ENCODE measurements at regions not wholly inside any gene's neighbourhood (a gene's known extent, or its start where the extent isn't known, plus 50 kb on each side); places are given as distances from the start of the nearest gene placed in this dataset.
"Not testable (repeated sequence)": the region's sequence is repeated elsewhere in the genome, so short reads cannot be mapped to it uniquely, and the experiment has no call there.

DNA sequence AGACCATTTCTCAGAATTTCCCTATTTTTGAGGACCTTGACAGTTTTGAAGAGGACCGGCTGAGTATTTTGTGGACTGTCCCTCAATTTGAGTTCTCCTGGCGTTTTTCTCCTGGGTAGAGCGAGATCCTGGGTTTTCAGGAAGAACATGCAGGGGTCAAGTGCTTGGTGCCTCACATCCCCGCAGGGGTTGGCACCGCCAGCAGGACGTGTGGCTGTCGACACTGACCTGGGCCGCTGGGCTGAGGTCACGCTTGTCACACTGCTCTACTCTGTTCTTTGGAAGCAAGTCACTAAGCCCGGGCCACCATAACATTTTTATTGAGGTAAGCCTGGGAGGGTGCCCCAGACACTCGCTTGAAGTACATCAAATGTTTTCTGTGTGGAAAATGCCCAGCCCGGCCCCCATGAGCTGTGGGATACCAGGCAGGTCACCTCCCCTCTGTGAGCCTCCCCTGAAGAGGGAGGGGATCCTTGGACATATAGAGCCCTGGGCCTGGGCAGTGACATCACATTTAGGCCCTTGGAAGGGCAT, 112.0 kb downstream of the NPIPB11 start:
- not testable (repeated sequence) for DNase-seq

DNA sequence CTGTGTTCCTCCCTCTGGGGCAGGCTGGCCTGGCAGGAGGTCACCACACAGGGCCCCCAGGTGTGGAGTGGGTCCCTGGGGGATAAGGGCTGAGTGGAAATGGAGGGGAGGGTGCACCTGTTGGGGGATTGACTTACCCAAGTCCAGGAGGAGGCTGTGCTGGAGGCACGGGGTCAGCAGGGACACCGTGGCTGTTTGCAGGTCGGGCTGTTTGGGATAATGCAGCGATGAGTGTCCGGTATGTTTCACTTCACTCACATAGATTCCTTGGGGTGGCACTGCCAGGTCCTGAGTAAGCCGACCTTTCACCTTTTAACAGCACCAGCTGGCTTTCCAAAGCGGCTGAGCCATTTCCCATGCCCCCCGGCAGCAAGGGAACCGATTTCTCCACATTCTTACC, 113.0 kb downstream of the NPIPB11 start:
- DNase-seq = not testable (repeated sequence)

DNA sequence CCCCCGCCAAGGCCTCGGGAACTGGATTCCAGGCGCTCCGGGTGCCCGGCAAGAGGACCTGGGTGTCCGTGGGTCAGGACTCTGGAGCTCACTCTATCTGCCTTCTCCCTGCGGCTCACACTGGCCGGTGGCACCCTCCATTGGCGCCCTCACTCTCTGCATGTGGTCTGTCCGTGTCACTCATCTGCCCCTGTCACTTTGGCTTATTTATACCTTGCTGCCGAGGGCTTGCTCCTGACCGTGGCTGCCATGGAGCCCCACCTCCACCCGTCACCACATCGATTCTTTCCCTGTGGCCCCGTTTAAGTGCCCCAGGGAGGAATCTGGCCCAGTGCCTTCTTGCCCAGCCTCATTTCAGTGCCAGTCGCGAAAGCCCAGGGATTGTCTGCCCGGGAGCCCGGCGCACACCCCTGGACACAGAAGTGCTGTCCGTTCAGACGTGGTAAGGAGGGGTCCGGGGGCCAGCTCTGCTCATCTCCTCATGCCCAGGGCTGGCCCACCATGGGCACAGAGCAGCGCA, 113.5 kb downstream of the NPIPB11 start:
- not testable (repeated sequence) for DNase-seq

DNA sequence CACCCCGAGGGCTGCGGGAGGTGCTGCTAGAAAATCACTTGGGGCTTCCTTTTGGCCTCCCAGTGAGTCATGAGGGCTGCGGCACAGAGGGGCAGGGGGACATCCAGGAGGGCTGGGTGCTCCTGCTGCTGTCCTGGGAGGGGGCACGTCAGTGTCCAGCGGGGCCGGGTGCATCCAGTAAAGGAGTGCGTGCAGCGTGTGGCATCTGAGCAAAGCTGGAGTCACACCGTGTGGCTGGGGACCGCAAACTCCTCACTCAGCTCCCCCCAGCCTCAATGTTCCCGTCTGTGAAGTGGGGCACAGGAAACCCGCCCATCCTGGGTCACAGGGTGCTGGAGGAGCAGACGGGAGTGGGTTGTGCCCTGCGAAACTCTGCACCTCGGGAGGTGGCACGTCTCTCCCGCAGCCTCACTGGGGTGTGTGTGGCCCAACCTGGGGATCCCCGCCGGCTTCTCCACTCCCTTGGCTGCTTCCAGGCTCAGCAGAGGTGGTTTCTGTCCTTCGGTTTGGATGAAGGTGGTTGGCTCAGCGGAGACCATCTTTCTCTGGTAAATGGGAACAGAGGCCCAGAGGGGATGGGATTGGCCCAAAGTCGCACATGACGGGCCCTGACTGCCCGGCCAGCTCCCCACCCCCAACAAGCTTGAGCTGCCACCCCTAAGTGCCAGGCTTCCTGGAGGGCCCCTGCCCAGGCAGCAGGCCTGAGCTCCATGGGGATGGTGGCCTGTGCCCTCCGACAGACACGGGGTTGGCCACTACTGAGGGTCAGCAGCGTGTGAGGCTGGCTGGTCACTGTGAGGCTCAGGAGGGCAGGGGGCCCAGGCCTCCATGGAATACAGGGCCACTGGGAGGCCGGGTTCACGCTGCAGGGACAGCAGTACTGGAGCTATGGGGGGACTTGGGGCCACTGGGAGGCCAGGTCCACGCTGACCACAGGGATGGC, 114.9 kb downstream of the NPIPB11 start:
- DNase-seq = not testable (repeated sequence)

DNA sequence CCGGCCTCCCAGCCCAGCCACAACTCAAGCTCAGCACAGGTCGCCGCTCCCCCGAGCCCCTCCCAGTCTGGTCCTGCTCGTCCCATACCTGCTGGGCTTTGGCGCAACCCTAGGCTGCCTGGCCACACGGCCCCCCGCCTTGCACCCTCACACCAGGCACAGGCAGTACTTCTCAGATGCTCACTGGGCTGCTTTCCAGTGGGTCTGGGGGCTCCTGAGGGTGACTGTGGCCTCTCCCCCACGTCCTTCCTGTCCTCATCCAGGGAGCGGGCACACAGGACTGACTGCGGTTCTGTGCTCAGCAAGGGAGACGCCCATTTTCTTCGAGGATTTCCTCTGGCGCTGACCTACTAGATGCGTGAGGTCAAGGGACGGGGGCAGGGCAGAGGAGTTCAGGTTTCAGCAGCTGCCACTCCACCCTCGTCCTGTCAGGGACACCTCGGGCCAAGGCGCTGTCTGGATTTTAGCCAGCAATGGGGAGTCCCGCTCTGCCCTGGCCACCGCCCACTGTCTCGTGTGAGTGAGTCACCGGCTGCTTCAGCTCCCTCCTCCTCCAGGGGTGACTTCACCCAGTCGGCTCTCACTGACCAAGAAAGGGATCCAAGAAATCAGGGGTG, 115.8 kb downstream of the NPIPB11 start:
- no peak for DNase-seq

DNA sequence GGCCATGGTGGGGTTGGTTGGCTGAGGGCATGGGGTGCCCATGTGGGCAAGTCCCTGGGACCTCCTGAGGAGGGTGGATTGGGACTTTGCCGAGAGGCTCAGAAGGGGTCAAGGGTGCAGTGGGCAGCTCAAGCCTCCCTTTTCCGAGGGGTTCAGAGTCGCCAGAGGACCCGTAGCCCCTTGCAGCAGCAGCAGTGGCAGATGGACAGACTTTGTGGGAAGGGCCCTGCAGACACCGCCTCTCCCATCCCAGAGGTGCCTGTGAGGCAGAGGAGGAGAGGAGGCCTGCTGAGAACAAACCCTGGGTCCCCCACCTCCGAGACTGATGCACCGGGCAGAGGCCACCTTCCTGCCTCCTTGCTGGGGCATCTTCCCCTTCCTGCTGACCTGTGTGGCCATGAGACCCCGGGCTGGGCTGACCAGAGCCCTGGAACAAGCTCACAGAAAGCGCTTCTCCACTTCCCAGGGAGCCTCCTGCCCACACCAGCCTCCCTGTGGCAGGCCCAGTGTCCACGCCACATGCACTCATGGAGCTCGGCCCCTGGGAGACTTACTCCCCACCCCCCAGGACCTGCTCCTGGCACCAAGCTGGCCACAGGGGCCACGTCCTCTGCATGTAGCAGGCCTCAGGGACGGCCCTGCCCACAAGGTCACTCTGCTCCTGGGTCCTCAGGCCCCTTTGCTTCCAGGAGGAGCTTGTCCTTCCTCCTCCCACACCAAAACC, 116.8 kb downstream of the NPIPB11 start:
- not testable (repeated sequence) for DNase-seq

DNA sequence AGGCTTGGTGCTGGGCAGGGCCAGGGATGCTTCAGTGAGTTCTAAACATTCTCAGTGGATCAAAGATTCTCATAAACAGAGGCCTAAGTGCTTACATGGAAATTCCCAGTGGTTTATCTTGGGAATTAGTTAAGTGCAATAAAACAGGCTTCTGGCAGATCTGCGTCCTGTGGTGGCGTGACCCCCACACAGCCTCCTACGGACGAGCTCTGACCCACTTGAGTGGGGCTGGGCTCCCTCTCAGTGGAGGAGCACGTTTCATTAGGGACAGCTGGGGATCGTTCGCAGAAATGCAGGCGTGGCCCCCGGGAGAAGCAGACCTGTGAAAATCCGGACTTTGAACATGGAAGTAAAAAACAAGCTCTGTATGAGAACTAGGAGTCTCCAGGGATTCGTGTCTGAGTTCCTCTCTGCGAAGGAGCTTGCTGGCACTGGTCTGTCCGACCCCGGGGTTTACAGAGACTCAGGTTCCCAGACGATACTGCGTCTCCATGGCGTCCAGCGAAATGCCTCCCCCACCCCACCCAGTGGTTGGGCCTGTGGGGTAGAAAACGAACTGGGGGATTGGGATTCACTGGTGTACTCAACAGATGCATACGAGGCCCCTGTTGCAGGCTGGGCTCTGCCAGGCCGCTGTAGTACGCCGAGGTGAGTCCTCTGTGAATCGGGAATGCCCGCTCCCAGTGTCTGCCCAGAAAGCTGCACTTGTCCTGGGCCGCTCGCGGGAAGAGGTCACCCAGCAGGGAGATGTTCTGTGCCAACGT, 117.6 kb downstream of the NPIPB11 start:
- peak in 1 of 2 experiments; percentile 2 for DNase-seq

DNA sequence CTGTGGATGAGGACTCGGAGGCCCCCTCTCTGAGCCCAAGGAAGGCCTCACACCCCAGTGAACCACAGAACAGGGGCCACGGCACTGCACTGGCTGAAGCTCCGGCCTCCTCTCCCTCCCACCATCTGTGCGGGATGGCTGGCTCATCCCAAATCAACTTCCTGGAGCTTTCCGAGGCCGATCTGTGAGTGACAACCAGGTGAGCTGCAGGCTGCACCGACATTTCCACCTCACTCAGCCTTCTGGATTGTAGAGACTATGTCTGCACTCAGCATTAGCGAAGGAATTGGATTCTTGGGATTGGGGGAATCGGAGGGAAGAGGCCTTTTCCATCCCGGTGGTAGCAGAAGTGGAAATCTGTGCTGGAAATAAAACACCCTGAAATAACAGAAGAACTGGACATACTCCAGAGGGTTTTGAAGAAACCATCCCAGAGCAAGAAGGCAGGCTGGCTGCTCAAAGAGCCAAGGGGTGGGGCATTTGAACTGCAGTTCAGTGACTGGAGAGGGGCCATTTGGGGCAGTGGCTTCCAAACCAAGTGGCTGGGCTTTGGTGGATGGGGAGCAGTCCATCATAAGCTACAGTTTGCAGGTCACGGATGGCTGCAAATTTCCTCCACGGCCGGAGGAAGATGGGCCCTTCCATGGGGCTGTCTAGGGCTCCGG, 118.5 kb downstream of the NPIPB11 start:
- not testable (repeated sequence) for DNase-seq

DNA sequence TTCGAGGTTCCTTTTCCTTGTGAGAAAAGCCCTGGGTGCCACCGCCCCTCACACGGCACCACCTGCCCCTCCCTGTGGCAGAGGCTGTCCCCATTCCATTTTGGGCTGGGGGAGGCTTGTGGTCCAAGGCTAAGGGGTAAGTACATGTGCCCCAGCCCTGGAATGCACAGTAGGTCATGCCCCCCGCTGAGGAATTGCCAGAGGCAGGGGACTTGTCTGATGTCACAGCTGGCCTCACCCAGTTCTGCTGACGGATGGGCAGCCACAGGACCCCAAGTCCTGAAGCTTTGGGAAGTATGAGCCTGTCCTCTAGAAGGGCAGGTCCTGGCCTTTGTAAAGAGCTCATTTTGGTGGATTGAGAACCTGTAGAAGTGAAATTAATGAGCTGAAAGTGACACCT, 119.3 kb downstream of the NPIPB11 start:
- not testable (repeated sequence) for DNase-seq

DNA sequence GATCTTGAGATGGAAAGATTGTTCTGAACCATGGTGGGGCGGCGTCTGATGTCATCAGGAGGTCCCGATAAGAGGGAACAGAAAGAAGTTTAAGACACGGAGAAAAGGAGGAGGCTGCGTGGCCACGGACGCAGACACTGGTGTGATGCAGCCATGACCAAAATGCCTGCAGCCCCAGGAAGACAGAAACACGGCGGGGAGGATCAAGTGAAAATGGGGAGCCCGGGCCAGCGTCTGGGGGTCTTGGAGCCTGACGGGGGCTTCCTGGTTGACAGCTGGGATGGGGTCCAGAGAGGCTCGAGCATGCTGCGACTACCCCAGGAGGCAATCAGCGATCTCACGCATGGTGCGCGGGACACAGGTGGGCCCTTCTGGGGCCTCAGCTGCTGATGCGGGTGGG, 119.7 kb downstream of the NPIPB11 start:
- not testable (repeated sequence) for DNase-seq

DNA sequence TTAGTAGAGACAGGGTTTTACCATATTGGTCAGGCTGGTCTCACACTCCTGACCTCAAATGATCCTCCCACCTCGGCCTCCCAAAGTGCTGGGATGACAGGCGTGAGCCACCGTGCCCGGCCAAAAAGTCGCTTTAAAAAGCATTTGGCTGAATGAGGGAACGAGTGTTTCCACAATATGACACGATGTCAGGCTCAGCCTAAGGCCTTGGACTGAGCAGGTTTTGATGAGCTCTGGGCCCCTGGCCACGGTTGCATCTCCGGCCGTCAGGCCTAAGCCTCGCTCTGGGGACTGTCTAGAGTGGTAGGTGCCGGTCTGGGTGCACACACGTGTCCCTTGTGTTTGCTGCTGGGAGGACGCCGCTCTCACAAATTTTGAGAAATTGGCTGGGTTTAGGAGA, 120.3 kb downstream of the NPIPB11 start:
- DNase-seq = not testable (repeated sequence)

DNA sequence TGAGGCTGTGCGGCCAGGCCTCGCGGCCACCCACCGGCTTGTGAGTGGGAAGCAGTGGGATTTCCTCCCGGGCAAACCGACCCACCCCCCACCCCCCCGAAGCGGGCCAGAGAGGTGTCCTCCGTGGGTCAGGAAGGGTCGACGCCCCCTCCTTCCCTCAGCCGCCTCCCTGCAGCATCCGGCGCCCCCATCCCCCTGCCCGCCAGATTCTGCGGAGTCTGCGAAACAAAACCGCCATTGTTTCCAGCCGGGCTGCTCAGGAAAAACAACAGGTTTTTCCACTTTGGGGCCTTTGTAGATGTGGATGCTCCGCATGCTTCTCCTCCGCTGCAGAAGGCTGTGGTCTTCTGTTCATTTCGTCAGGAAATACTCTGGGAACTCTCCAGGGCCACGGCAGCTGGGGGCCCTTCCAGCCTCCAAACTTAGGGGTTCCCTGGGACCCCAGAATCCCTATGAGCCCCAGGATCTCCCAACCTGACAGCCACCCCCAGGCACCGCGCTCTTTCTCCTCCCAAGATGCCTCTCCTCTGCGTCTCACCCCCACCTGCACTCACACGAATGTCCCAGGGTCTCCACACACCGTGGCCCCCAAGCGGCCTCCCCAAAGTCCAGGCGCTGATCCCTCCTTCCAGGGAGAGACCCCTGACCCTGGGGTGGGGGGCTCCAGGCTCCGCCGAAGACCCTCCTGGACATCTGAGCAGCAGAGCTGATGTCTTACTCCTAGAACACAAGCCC, 121.2 kb downstream of the NPIPB11 start:
- not testable (repeated sequence) for DNase-seq

DNA sequence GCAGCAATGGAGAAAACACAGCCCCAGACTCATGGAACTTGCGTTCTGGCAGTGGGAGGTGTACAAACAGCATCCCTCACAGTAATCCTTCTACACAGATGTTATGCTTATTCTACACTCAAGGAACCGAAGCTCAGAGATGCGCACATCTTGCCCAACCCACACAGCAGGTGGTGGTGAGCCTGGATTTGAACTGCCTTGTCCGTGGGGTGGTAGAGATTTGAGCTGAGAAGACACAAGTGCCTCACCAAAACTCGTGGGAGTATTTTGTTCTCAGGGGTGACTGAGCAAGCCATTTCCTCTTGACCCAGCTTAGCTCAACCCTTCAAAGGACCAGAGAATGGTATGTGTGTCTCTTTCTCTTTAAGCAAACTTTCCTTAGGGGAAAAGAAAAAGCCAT, 121.8 kb downstream of the NPIPB11 start:
- DNase-seq = not testable (repeated sequence)

DNA sequence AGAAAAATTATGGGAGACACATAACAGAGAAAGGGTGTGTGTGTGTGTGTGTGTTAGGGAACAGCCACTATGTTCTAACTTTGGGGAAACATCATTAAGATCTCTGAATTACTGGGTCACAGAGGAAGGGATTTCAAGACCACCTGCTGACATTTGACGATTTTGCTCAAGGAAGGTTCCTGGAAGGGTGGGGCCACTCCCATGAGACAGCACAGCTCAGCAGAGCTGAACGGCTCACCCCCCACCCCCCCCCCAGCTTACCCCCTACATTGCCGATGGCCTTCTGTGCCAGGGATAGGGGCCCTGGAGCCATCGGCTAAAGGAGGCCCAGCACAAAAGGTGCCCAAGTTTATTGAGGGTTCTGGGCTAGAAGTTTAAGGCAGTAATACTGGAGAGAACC, 122.4 kb downstream of the NPIPB11 start:
- not testable (repeated sequence) for DNase-seq

DNA sequence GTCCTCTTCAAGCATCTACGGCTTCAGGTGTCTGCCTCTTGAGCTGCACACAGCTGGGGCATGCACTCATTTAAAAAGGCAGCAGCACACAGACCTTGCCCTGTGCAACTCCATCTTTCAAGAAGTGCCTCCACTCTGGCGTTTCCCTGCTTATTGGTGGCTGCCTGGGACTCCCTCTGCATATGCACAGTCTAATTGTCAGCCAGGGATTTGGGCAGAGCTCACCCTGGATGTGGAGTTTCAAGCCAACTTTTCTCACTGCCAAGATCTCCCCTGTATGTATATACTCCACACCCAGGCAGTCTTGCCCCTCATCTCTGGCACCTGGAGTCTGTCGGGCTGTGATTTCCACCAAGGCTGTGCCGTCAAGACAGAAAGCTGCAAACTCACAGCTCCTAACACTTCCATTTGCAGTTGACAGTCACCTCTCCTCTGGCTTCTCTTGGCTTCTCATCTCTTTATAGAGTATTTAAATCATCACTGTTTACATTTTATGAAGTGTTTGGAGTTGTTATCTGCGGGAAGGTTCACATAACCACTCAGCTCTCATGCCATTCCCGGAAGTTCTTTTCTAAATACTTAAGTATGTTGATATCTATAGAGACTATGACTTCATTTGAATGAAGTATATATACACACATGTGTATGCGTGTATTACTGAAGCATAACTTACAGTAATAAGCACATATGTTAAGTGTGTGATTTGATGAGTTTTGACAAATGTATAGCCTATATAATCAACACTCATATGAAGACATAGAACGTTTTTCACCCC, 128.2 kb downstream of the NPIPB11 start:
- DNase-seq = not testable (repeated sequence)

DNA sequence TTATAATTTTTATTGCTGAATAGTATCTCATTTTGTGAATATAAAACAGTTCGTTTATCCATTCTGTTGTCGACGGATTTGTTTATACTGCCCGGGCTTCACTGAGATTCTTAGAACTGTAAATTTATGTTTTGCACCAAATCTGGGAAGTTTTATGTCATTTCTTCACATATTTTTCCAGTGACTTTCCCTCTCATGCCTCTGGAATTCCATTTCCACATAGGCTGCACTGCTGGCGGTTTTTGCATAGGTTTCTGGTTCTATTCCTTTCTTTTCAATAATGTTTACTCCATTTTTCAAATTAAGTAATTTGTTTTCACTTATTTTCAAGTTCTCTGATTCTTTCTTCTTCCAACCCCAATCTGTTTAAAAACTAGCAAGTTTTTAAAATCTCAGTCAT, 130.1 kb downstream of the NPIPB11 start:
- not testable (repeated sequence) for DNase-seq

DNA sequence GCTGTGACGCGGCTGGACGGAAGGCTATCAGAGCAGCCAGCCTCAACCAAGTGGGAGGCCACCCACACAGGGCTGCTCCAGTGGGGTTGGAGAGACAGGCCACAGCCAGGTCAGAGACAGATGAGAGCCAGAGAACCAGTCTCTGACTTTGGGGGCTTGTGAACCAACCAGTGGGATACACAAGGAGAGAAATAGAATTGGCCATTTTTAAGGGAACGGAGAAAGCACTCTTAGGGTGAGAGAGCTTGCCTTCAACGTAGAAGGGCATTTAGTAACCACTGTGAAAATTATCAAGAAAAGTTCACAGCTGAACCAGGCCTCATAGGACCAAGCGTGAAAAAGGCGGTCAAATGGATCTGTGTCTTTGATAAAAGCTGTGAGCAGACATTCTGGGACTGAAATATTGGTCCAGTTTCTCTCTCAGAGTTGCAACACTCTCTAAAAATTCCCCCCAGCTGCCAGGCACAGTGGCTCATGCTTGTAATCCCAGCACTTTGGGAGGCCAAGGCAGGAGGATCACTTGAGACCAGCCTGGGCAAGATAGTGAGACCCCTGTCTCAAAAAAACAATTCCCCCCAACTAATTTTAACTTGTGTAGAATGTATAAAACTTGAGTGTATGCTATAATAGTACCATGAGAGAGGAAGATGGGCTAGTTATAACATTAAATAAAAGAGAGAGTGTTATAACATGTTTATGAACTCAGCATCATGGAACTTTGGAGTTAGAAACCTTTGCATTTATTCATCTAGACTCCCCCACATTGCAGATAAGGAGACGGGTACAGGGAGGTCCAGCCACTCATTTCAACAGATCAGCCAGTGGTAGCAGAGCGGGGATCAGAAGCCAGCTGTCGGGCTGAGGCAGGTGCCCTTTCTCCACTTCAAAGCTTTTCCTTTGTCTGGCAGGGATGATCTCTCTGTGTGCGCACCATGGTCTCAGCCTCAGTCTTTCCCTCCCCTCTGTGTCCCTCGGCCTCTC, 132.2 kb downstream of the NPIPB11 start:
- not testable (repeated sequence) for DNase-seq

DNA sequence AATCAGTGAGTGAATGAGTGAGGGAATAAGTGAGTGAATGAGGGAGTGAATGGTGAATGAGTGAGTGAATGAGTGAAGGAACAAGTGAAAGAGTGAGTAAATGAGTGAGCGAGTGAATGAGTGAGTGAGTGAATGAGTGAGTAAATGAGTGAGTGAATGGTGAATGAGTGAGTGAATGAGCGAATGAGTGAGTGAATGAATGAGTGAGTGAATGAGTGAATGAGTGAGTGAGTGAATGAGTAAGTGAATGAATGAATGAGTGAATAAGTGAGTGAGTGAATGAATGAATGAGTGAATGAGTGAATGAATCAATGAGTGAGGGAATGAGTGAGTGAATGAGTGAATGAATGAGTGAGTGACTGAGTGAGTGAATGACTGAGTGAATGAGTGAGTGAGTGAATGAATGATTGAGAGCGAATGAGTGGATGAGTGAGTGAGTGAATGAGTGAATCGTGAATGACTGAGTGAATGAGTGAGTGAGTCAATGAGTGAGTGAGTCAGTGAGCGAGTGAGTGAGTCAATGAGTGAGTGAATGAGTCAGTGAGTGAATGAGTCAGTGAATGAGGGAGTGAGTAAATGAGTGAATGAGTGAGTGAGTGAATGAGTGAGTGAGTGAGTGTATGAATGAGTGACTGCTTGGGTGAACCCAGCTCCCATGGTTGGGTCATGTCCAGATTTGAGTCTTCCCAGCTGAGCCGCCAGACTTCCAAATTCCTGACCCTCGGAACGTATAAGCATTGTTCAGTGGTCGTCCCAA, 133.0 kb downstream of the NPIPB11 start:
- DNase-seq = not testable (repeated sequence)

Data from NCI-H187 (cell line).